Skeletal muscle tissue (tissue), 4 donors: ENCODE measurements at regions not wholly inside any gene's neighbourhood (a gene's known extent, or its start where the extent isn't known, plus 50 kb on each side); places are given as distances from the start of the nearest gene placed in this dataset. TPM values are rescaled to one million over a fixed set of nuclear protein-coding genes. Genes with fewer than 3 reads are reported as not detected.

Experiments
- H3K27ac ChIP-seq: one replicate; pipeline ENCODE4 v1.7.0; 2013; ENCODE audit warnings: mild to moderate bottlenecking, low read depth, low read length, inconsistent platforms
- H3K27me3 ChIP-seq, 3 donors: one replicate each; pipeline ENCODE4 v1.7.0; 2013; ENCODE audit warnings: low read length in 3 of 3; ENCODE audit not compliant: control insufficient read depth in 3 of 3, insufficient read depth in 3 of 3
- H3K36me3 ChIP-seq, 3 donors: one replicate each; pipeline ENCODE4 v1.7.0; 2013; ENCODE audit warnings: low read length in 3 of 3; ENCODE audit not compliant: control insufficient read depth in 3 of 3, insufficient read depth in 3 of 3
- H3K4me1 ChIP-seq, 3 donors: one replicate each; pipeline ENCODE4 v1.7.0; 2013; ENCODE audit warnings: low read length in 3 of 3, mild to moderate bottlenecking in 3 of 3; ENCODE audit not compliant: control insufficient read depth in 3 of 3, insufficient read depth in 3 of 3
- H3K4me3 ChIP-seq, 3 donors: one replicate each; pipeline ENCODE4 v1.7.0; 2013; ENCODE audit warnings: low read length in 3 of 3
- H3K9ac ChIP-seq, 3 donors: one replicate each; pipeline ENCODE4 v1.7.0; 2013; ENCODE audit warnings: low read length in 3 of 3, mild to moderate bottlenecking in 3 of 3, moderate library complexity in 2 of 3, low read depth in 1 of 3
- H3K9me3 ChIP-seq, 3 donors: one replicate each; pipeline ENCODE4 v1.7.0; 2013; ENCODE audit warnings: low read length in 3 of 3; ENCODE audit not compliant: control insufficient read depth in 3 of 3
- small RNA-seq: library from RNA; depleted of rRNA; stranded (forward); fragments of <200 nt; gene quantifications from one replicate; pipeline ENCODE3, GENCODE V24; 2014
- donor health status: Osteomylitis.

- Histone ChIP-seq H3K9ac (no peak overlapping the region), H3K9me3 (no peaks in the 10 kb centered on the region), H3K4me3 (no peak overlapping the region), H3K27ac (no peak overlapping the region), H3K4me1 (no peaks in the 10 kb centered on the region), H3K36me3 (no peaks in the 10 kb centered on the region), H3K27me3 (no peaks in the 10 kb centered on the region)
These were observed 156.3 kb downstream of the FNDC1 start for GRCh38 chr6:159325476-159325875.

GRCh38 chr6:159324596-159324995, 155.4 kb downstream of the FNDC1 start:
- Histone ChIP-seq H3K9me3 (no peaks in the 10 kb centered on the region), H3K4me1 (no peaks in the 10 kb centered on the region), H3K27me3 (no peaks in the 10 kb centered on the region), H3K36me3 (no peaks in the 10 kb centered on the region), H3K4me3 (no peak overlapping the region), H3K9ac (no peak overlapping the region), H3K27ac (no peak overlapping the region)

Small RNAs in the stretch of these regions (small RNA-seq; reads per million reads assigned to genes)
- not detected for gene AL078604.3
